ENCODE measurements at regions not wholly inside any gene's neighbourhood (a gene's known extent, or its start where the extent isn't known, plus 50 kb on each side); places are given as distances from the start of the nearest gene placed in this dataset.

DNA sequence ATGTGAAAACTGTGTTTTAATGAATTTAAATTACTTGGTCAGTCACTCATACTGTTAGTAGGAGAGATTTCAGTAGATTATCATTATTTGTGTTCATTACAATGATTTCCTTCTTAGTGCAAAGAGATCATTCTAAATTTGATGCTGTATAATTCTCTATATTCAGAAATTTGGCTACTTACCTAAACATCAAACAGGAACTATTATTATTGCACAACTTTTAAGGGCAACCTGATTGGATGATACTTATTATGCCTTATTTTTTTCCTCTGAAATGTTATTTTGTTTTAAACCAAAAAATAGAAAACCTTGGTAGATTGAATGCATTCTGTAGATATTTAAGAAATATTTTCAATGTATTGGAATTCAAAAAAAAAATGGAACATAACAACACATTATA, 436.4 kb upstream of the PCDH15 start:
- TF ChIP-seq, protein P1, sequence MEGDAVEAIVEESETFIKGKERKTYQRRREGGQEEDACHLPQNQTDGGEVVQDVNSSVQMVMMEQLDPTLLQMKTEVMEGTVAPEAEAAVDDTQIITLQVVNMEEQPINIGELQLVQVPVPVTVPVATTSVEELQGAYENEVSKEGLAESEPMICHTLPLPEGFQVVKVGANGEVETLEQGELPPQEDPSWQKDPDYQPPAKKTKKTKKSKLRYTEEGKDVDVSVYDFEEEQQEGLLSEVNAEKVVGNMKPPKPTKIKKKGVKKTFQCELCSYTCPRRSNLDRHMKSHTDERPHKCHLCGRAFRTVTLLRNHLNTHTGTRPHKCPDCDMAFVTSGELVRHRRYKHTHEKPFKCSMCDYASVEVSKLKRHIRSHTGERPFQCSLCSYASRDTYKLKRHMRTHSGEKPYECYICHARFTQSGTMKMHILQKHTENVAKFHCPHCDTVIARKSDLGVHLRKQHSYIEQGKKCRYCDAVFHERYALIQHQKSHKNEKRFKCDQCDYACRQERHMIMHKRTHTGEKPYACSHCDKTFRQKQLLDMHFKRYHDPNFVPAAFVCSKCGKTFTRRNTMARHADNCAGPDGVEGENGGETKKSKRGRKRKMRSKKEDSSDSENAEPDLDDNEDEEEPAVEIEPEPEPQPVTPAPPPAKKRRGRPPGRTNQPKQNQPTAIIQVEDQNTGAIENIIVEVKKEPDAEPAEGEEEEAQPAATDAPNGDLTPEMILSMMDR (IDR thresholded peaks at IDR 0.05; ENCODE audit: borderline replicate concordance, control extremely low read depth, extremely low read depth, insufficient read depth, missing control alignments) = no peak
- in situ Hi-C loops (cut with MboI; ENCODE audit: low sequenced_read_pairs, unreplicated experiment) = no loop called here
- no peak for DNase-seq (ENCODE audit: low spot score)

DNA sequence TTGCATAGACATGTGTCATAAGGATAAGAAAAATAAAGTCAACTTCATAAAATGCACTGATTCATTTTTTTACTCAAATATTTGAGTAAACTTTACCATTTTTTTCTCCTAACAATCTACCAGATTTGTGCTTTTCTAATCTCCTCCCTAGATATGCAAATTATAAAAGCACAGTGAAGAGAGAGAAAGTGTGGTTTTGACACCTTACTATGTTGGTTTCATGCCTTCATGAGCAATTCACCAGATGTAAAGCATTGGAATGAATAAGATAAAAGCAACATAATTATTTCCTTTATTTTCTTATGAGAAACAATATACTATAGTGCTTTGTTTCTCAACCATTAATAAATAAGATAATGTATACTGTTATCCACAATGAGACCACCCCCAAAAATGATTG, 432.5 kb upstream of the PCDH15 start:
- DNase-seq (ENCODE audit: low spot score) = peak; percentile 15
- in situ Hi-C loops (cut with MboI; ENCODE audit: low sequenced_read_pairs, unreplicated experiment) = no loop called here
- TF ChIP-seq, protein P1 (IDR thresholded peaks at IDR 0.05; ENCODE audit: borderline replicate concordance, control extremely low read depth, extremely low read depth, insufficient read depth, missing control alignments) = no peak

DNA sequence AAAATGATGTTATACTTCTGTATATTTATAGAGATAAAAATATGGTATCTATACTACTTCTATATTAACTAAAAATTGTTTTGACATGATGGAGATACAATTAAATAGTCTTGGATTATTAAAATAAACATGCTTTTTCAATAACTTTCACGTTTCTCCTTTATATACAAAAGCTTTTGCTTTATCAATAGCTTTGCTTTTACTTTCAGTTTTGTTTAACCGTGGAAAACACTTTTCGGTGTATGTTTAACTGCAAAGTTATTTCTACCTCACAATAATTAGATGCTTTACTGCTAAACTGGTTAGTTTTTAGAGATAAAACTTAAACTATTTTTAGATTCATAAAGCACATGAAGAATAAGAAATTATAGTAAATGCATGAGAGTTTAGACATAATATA, 432.1 kb upstream of the PCDH15 start:
- in situ Hi-C loops (cut with MboI; ENCODE audit: low sequenced_read_pairs, unreplicated experiment) = no loop called here
- TF ChIP-seq, protein P1 (IDR thresholded peaks at IDR 0.05; ENCODE audit: borderline replicate concordance, control extremely low read depth, extremely low read depth, insufficient read depth, missing control alignments) = no peak
- no peak for DNase-seq (ENCODE audit: low spot score)

DNA sequence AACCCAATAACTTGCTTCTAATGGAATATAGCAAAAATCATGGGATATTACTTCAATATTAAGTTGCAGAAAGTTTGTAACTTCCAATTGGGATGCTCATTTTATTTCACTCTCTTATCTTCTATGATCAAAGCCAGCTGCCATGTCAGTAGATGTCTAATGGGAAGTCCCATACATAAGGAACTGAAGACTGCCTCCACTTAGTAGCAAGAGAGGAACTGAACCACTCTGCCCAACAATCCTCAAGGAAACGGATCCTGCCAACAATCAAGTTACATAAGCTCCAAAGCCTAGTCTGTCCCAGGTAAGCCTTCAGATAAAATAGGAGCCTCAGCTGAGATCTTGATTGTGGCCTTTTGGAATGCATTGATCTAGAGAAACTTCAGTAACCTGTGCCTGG, 431.5 kb upstream of the PCDH15 start:
- in situ Hi-C loops (cut with MboI; ENCODE audit: low sequenced_read_pairs, unreplicated experiment) = no loop called here
- TF ChIP-seq, protein P1 (IDR thresholded peaks at IDR 0.05; ENCODE audit: borderline replicate concordance, control extremely low read depth, extremely low read depth, insufficient read depth, missing control alignments) = no peak
- DNase-seq (ENCODE audit: low spot score) = no peak

DNA sequence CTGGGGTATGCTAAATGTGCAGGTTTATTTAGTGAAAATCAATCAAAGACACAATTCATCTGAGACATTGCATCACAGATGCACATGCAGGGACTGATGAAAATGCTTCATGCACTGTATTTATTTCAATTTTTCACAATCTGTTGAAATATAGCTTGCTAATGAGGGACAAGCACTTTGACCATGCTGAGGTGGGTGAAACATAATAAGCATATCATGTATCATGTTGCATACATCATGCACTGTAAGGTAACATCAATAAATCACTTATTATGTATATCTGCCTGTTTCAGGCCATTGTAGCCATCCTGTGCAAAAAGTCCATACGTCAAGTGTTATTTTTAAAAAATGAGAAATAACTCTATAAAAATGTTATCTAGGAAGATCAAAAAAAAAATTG, 426.9 kb upstream of the PCDH15 start:
- in situ Hi-C loops (cut with MboI; ENCODE audit: low sequenced_read_pairs, unreplicated experiment) = no loop called here
- TF ChIP-seq, protein P1 (IDR thresholded peaks at IDR 0.05; ENCODE audit: borderline replicate concordance, control extremely low read depth, extremely low read depth, insufficient read depth, missing control alignments) = no peak
- DNase-seq (ENCODE audit: low spot score) = no peak

DNA sequence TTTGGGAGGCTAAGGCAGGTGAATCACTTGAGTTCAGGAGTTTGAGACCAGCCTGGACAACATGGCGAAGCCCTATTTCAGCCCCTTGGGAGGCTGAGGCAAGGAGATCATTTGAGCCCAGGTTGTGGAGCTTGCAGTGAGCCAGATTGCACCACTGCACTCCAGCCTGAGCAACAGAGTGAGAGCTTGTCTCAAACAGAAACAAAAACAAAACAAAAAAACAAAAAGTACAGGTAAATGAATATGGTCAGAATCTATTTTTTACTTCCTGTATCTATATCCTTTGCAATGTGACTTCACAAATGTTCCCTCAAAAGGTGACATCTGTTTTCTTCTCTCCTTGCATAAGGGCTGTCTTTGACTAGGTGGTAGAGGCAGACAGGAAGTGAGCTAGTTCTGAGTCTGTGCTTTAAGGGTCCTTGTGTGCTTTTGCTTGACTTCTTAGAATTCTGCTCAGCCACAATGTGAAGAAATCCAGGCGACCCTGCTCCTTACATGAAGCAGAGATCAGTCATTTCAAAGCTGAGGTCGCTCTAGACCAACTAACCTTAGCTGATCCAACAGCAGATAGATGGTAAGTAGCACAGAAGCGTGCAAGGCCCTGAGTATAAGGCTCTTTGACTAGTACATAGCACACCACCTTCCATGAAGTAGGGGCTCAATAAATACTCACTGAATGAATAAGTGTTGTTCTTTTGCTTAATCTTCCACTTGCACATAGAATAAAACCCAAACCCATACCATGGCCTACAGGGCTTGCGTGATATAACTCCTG, 423.2 kb upstream of the PCDH15 start:
- TF ChIP-seq, protein P1 (IDR thresholded peaks at IDR 0.05; ENCODE audit: borderline replicate concordance, control extremely low read depth, extremely low read depth, insufficient read depth, missing control alignments) = no peak
- DNase-seq (ENCODE audit: low spot score) = no peak
- in situ Hi-C loops (cut with MboI; ENCODE audit: low sequenced_read_pairs, unreplicated experiment) = no loop called here
